NCI-H748 (cell line): ENCODE measurements at regions not wholly inside any gene's neighbourhood (a gene's known extent, or its start where the extent isn't known, plus 50 kb on each side); places are given as distances from the start of the nearest gene placed in this dataset.

ENCODE experiments used
- DNase-seq: peaks from one replicate; lab custom pipeline; 2025; ENCODE audit not compliant: unreplicated experiment; lab: John Stamatoyannopoulos, UW

- no peak for DNase-seq
Observed at GRCh38 chr12:71071536-71072097, 86.2 kb downstream of the TSPAN8 start.

- no peak for DNase-seq
Observed at GRCh38 chr12:71070416-71071128, 87.2 kb downstream of the TSPAN8 start.

GRCh38 chr12:71069311-71069710 is 88.5 kb downstream of the TSPAN8 start:
- DNase-seq, result no peak

- DNase-seq, result no peak
Observed at GRCh38 chr12:71063087-71063486, 94.7 kb downstream of the TSPAN8 start.

- DNase-seq, result no peak
Observed at GRCh38 chr12:71061451-71061850, 96.3 kb downstream of the TSPAN8 start.

GRCh38 chr12:71060426-71060825 is 97.4 kb downstream of the TSPAN8 start:
- DNase-seq, result no peak

GRCh38 chr12:71057330-71057729 is 100.5 kb downstream of the TSPAN8 start:
- peak; percentile 69 for DNase-seq

GRCh38 chr12:71054551-71054950 is 103.2 kb downstream of the TSPAN8 start:
- DNase-seq, result no peak

GRCh38 chr12:71046215-71046614 is 111.6 kb downstream of the TSPAN8 start:
- DNase-seq, result no peak

- no peak for DNase-seq
Observed at GRCh38 chr12:71045781-71046180, 112.0 kb downstream of the TSPAN8 start.

- DNase-seq, result no peak
Observed at GRCh38 chr12:71041476-71041875, 116.3 kb downstream of the TSPAN8 start.

GRCh38 chr12:71038960-71039359 is 118.4 kb upstream of the PTPRR start:
- no peak for DNase-seq

GRCh38 chr12:71036526-71036925 is 116.0 kb upstream of the PTPRR start:
- no peak for DNase-seq

GRCh38 chr12:71032933-71033332 is 112.4 kb upstream of the PTPRR start:
- DNase-seq, result no peak

- DNase-seq, result no peak
Observed at GRCh38 chr12:71029302-71029701, 108.8 kb upstream of the PTPRR start.

GRCh38 chr12:71027856-71028255 is 107.3 kb upstream of the PTPRR start:
- no peak for DNase-seq

GRCh38 chr12:71024827-71025226 is 104.3 kb upstream of the PTPRR start:
- no peak for DNase-seq

- DNase-seq, result no peak
Observed at GRCh38 chr12:71024281-71024680, 103.7 kb upstream of the PTPRR start.

- no peak for DNase-seq
Observed at GRCh38 chr12:71021491-71021890, 101.0 kb upstream of the PTPRR start.

GRCh38 chr12:71019282-71019831 is 98.8 kb upstream of the PTPRR start:
- no peak for DNase-seq

- DNase-seq, result no peak
Observed at GRCh38 chr12:71018682-71019081, 98.1 kb upstream of the PTPRR start.

GRCh38 chr12:71014180-71014785 is 93.7 kb upstream of the PTPRR start:
- DNase-seq, result peak; percentile 59
